HepG2 (cell line): ENCODE measurements at regions not wholly inside any gene's neighbourhood (a gene's known extent, or its start where the extent isn't known, plus 50 kb on each side); places are given as distances from the start of the nearest gene placed in this dataset.

Source experiments
- MBD4 ChIP-seq: IDR thresholded peaks from 2 replicates; pipeline ENCODE4 v1.6.1; 2012; ENCODE audit warnings: low read length, inconsistent platforms, borderline replicate concordance
- MYNN ChIP-seq: sonication (generic); formaldehyde crosslinking; IDR thresholded peaks from 2 replicates; pipeline ENCODE4 v1.4.0; 2020; ENCODE audit warnings: mild to moderate bottlenecking, low read depth, missing genetic modification reagents
- NCOA2 ChIP-seq: sonication (generic); formaldehyde crosslinking; IDR thresholded peaks from 2 replicates; pipeline ENCODE4 v1.8.0; 2022; ENCODE audit warnings: inconsistent platforms
- PHF20 ChIP-seq: sonication (generic); formaldehyde crosslinking; IDR thresholded peaks from 2 replicates; pipeline ENCODE4 v1.5.0; 2020; ENCODE audit warnings: mild to moderate bottlenecking, missing genetic modification reagents
- PRPF4 ChIP-seq: fragments of 200-400 bp; formaldehyde crosslinking; IDR thresholded peaks from 2 replicates; pipeline ENCODE4 v1.6.1; 2016; ENCODE audit warnings: low read length, low read depth; ENCODE audit not compliant: poor library complexity, severe bottlenecking
- ZNF543 ChIP-seq: sonication (generic); formaldehyde crosslinking; IDR thresholded peaks from 2 replicates; pipeline ENCODE4 v1.4.0; 2020; ENCODE audit warnings: mild to moderate bottlenecking, missing genetic modification reagents
- ZNF879 ChIP-seq: sonication (generic); formaldehyde crosslinking; IDR thresholded peaks from 2 replicates; pipeline ENCODE4 v1.8.1; 2023; ENCODE audit warnings: missing genetic modification reagents
- TF ChIP-seq, protein P1 (sequence below): IDR thresholded peaks from 2 replicates; pipeline ENCODE4 v1.6.1; 2016; ENCODE audit warnings: control low read depth
- TF ChIP-seq, protein P2 (sequence below): sonication (generic); formaldehyde crosslinking; IDR thresholded peaks from 2 replicates; pipeline ENCODE4 v1.4.0; 2020; ENCODE audit warnings: missing genetic modification reagents
- TF ChIP-seq, protein P3 (sequence below), 2 experiments: fragments of 450-650 bp in 1 of 2; sonication (generic) in 1 of 2; formaldehyde crosslinking in 1 of 2; IDR thresholded peaks; 2 replicates each; pipeline versions ENCODE4 v1.6.1 to v1.8.0; 2016 to 2022; ENCODE audit warnings: antibody characterized with exemption in 1 of 2, mild to moderate bottlenecking in 1 of 2, missing genetic modification reagents in 1 of 2
- TF ChIP-seq, protein P4 (sequence below): sonication (generic); formaldehyde crosslinking; IDR thresholded peaks from 2 replicates; pipeline ENCODE4 v1.4.0; 2020; ENCODE audit warnings: missing genetic modification reagents, borderline replicate concordance

DNA sequence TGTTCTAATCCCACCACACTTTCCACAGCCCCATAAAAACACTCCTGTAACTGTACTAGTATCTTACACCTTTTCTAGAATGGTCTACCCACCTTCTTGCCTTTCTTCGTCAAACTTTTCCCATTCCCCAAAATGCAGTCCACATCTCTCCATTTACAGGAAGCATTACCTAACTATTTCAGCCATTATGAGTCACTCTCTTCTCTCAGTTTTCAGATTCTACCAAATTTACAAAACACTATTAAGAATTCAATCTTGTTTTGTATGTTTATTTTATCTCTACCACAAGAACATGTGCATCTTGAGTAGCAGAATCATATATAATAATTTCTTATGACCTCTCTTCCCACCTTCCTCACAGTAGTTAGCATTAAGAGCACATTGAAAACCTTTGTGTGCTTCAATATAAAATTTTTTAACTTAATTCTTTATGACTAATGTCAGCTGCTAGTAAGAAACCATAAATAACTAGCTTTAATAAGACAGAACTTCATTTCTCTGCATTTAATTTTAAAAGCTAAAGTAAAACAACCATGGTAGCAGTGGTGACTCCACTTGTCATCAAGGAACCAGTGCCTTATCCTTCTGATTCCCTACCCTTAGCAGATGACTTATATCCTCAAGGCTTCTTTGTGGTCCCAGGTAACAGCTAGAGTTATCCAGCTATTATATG lies 56.6 kb upstream of the MAP2 start (continued):
- TF ChIP-seq PHF20 (no peak), ZNF543 (CRISPR knock-in tag) (no peak), MYNN (no peak), NCOA2 (CRISPR knock-in tag) (no peak), ZNF879 (no peak), MBD4 (no peak), PRPF4 (no peak)
- TF ChIP-seq, protein P1, sequence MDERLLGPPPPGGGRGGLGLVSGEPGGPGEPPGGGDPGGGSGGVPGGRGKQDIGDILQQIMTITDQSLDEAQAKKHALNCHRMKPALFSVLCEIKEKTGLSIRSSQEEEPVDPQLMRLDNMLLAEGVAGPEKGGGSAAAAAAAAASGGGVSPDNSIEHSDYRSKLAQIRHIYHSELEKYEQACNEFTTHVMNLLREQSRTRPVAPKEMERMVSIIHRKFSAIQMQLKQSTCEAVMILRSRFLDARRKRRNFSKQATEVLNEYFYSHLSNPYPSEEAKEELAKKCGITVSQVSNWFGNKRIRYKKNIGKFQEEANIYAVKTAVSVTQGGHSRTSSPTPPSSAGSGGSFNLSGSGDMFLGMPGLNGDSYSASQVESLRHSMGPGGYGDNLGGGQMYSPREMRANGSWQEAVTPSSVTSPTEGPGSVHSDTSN, result no peak
- TF ChIP-seq, protein P2, sequence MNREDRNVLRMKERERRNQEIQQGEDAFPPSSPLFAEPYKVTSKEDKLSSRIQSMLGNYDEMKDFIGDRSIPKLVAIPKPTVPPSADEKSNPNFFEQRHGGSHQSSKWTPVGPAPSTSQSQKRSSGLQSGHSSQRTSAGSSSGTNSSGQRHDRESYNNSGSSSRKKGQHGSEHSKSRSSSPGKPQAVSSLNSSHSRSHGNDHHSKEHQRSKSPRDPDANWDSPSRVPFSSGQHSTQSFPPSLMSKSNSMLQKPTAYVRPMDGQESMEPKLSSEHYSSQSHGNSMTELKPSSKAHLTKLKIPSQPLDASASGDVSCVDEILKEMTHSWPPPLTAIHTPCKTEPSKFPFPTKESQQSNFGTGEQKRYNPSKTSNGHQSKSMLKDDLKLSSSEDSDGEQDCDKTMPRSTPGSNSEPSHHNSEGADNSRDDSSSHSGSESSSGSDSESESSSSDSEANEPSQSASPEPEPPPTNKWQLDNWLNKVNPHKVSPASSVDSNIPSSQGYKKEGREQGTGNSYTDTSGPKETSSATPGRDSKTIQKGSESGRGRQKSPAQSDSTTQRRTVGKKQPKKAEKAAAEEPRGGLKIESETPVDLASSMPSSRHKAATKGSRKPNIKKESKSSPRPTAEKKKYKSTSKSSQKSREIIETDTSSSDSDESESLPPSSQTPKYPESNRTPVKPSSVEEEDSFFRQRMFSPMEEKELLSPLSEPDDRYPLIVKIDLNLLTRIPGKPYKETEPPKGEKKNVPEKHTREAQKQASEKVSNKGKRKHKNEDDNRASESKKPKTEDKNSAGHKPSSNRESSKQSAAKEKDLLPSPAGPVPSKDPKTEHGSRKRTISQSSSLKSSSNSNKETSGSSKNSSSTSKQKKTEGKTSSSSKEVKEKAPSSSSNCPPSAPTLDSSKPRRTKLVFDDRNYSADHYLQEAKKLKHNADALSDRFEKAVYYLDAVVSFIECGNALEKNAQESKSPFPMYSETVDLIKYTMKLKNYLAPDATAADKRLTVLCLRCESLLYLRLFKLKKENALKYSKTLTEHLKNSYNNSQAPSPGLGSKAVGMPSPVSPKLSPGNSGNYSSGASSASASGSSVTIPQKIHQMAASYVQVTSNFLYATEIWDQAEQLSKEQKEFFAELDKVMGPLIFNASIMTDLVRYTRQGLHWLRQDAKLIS (CRISPR knock-in tag), result no peak
- TF ChIP-seq, protein P3, sequence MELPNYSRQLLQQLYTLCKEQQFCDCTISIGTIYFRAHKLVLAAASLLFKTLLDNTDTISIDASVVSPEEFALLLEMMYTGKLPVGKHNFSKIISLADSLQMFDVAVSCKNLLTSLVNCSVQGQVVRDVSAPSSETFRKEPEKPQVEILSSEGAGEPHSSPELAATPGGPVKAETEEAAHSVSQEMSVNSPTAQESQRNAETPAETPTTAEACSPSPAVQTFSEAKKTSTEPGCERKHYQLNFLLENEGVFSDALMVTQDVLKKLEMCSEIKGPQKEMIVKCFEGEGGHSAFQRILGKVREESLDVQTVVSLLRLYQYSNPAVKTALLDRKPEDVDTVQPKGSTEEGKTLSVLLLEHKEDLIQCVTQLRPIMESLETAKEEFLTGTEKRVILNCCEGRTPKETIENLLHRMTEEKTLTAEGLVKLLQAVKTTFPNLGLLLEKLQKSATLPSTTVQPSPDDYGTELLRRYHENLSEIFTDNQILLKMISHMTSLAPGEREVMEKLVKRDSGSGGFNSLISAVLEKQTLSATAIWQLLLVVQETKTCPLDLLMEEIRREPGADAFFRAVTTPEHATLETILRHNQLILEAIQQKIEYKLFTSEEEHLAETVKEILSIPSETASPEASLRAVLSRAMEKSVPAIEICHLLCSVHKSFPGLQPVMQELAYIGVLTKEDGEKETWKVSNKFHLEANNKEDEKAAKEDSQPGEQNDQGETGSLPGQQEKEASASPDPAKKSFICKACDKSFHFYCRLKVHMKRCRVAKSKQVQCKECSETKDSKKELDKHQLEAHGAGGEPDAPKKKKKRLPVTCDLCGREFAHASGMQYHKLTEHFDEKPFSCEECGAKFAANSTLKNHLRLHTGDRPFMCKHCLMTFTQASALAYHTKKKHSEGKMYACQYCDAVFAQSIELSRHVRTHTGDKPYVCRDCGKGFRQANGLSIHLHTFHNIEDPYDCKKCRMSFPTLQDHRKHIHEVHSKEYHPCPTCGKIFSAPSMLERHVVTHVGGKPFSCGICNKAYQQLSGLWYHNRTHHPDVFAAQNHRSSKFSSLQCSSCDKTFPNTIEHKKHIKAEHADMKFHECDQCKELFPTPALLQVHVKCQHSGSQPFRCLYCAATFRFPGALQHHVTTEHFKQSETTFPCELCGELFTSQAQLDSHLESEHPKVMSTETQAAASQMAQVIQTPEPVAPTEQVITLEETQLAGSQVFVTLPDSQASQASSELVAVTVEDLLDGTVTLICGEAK (IDR thresholded peaks at IDR 0.05), result no peak
- TF ChIP-seq, protein P3 (CRISPR knock-in tag; IDR thresholded peaks at IDR 0.05), result no peak
- TF ChIP-seq, protein P4, sequence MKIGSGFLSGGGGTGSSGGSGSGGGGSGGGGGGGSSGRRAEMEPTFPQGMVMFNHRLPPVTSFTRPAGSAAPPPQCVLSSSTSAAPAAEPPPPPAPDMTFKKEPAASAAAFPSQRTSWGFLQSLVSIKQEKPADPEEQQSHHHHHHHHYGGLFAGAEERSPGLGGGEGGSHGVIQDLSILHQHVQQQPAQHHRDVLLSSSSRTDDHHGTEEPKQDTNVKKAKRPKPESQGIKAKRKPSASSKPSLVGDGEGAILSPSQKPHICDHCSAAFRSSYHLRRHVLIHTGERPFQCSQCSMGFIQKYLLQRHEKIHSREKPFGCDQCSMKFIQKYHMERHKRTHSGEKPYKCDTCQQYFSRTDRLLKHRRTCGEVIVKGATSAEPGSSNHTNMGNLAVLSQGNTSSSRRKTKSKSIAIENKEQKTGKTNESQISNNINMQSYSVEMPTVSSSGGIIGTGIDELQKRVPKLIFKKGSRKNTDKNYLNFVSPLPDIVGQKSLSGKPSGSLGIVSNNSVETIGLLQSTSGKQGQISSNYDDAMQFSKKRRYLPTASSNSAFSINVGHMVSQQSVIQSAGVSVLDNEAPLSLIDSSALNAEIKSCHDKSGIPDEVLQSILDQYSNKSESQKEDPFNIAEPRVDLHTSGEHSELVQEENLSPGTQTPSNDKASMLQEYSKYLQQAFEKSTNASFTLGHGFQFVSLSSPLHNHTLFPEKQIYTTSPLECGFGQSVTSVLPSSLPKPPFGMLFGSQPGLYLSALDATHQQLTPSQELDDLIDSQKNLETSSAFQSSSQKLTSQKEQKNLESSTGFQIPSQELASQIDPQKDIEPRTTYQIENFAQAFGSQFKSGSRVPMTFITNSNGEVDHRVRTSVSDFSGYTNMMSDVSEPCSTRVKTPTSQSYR, result no peak
